ENCODE measurements at regions not wholly inside any gene's neighbourhood (a gene's known extent, or its start where the extent isn't known, plus 50 kb on each side); places are given as distances from the start of the nearest gene placed in this dataset.

- Histone ChIP-seq H3K4me3 (ENCODE audit: low read depth, low read length, poor library complexity, severe bottlenecking) (no peak overlapping the region), H3K27ac (ENCODE audit: low read depth, low read length, poor library complexity, severe bottlenecking) (no peak overlapping the region), H3K79me2 (ENCODE audit: insufficient read depth, low read depth, low read length) (no peaks in the 10 kb centered on the region), H2AFZ (ENCODE audit: low read length) (no peak overlapping the region), H3K9me3 (ENCODE audit: low read length) (no peaks in the 10 kb centered on the region), H3K4me1 (ENCODE audit: insufficient read depth, low read length, poor library complexity, severe bottlenecking) (no peaks in the 10 kb centered on the region), H3K36me3 (ENCODE audit: insufficient read depth, low read length) (no peaks in the 10 kb centered on the region), H3K4me2 (ENCODE audit: low read length) (no peak overlapping the region), H3K9me2 (ENCODE audit: insufficient read depth, low read length) (no peaks in the 10 kb centered on the region), H4K20me1 (ENCODE audit: insufficient read depth, low read length) (no peaks in the 10 kb centered on the region)
- TF ChIP-seq, protein P1, sequence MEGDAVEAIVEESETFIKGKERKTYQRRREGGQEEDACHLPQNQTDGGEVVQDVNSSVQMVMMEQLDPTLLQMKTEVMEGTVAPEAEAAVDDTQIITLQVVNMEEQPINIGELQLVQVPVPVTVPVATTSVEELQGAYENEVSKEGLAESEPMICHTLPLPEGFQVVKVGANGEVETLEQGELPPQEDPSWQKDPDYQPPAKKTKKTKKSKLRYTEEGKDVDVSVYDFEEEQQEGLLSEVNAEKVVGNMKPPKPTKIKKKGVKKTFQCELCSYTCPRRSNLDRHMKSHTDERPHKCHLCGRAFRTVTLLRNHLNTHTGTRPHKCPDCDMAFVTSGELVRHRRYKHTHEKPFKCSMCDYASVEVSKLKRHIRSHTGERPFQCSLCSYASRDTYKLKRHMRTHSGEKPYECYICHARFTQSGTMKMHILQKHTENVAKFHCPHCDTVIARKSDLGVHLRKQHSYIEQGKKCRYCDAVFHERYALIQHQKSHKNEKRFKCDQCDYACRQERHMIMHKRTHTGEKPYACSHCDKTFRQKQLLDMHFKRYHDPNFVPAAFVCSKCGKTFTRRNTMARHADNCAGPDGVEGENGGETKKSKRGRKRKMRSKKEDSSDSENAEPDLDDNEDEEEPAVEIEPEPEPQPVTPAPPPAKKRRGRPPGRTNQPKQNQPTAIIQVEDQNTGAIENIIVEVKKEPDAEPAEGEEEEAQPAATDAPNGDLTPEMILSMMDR (conservative IDR thresholded peaks at IDR 0.05; ENCODE audit: low read length) = no peak
- no peak for TF ChIP-seq EZH2phosphoT487 (IDR thresholded peaks at IDR 0.05; ENCODE audit: borderline replicate concordance, low read depth, low read length)
- BruUV-seq (replicated peaks) = no TSS peak
- ChIA-PET POLR2A (no interaction called here), CTCF (ENCODE audit: unreplicated experiment) (no interaction called here)
- no peak for DNase-seq (ENCODE audit: low spot score)
- intact Hi-C loops (cut with micrococcal nuclease; ENCODE audit: unreplicated experiment) = no loop called here
These were observed 65.4 kb upstream of the NKX1-1 start for GRCh38 chr4:1471443-1472147.

DNA sequence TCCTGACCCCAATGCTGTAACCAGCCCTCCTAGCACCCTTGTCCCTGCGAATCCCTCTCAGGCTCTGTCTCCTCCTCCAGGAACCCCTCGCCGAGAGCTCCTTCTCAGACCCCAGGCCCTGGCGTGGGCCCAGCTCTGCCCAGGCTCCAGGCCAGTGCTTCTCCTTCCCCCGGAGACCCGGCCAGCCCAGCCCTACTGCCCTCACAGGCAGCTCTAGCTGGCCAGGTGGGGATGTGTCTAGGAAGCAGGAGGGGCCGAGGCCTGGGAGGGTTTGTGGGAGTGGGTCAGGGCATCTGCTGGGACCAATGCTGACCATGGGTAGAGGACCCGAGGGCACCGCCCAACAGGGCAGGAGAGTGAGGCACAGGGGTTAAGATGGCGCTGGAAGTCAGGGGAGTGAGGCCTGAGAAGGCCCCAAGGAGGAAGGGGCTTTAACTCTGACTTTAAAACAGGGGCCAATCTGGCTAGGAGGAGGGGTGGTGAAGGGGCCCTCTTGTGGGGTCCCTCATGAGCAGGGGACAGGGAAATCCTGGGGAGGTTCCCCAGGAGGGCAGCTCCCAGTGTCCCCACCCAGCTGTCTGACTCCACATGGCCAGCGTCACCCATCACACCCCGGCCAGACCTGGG lies 64.7 kb upstream of the NKX1-1 start:
- intact Hi-C loops (cut with micrococcal nuclease; ENCODE audit: unreplicated experiment) = no loop called here
- TF ChIP-seq, protein P1 (conservative IDR thresholded peaks at IDR 0.05; ENCODE audit: low read length) = no peak
- TF ChIP-seq EZH2phosphoT487 (IDR thresholded peaks at IDR 0.05; ENCODE audit: borderline replicate concordance, low read depth, low read length) = no peak
- no peak for DNase-seq (ENCODE audit: low spot score)
- no peaks in the 10 kb centered on the region for H3K79me2 ChIP-seq (ENCODE audit: insufficient read depth, low read depth, low read length)
- ChIA-PET CTCF (ENCODE audit: unreplicated experiment) (no interaction called here), POLR2A (no interaction called here)
- no peaks in the 10 kb centered on the region for H3K9me3 ChIP-seq (ENCODE audit: low read length)
- no TSS peak for BruUV-seq (replicated peaks)
- H3K4me1 ChIP-seq (ENCODE audit: insufficient read depth, low read length, poor library complexity, severe bottlenecking) = no peaks in the 10 kb centered on the region
- H4K20me1 ChIP-seq (ENCODE audit: insufficient read depth, low read length) = no peaks in the 10 kb centered on the region
- no peak overlapping the region for H3K4me2 ChIP-seq (ENCODE audit: low read length)
- H3K36me3 ChIP-seq (ENCODE audit: insufficient read depth, low read length) = no peaks in the 10 kb centered on the region
- no peak overlapping the region for H3K27ac ChIP-seq (ENCODE audit: low read depth, low read length, poor library complexity, severe bottlenecking)
- no peak overlapping the region for H2AFZ ChIP-seq (ENCODE audit: low read length)
- no peak overlapping the region for H3K4me3 ChIP-seq (ENCODE audit: low read depth, low read length, poor library complexity, severe bottlenecking)
- H3K9me2 ChIP-seq (ENCODE audit: insufficient read depth, low read length) = no peaks in the 10 kb centered on the region

DNA sequence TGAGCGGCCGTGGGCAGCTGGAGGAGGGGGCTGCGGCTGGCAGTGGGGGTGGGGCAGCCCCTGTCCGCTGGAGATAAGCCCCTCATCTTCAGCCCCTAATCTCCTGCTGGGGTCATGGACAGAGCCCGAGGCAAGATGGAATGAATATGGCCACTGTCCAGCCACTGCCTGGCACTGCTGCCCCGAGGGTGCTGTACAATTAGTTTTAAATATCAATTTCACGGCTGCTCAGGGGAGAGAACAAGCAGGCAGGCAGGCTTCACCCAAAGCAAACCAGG lies 64.1 kb upstream of the NKX1-1 start:
- intact Hi-C loops (cut with micrococcal nuclease; ENCODE audit: unreplicated experiment) = no loop called here
- no peak overlapping the region for H3K27ac ChIP-seq (ENCODE audit: low read depth, low read length, poor library complexity, severe bottlenecking)
- TF ChIP-seq EZH2phosphoT487 (IDR thresholded peaks at IDR 0.05; ENCODE audit: borderline replicate concordance, low read depth, low read length) = no peak
- TF ChIP-seq, protein P1 (conservative IDR thresholded peaks at IDR 0.05; ENCODE audit: low read length) = no peak
- H3K4me1 ChIP-seq (ENCODE audit: insufficient read depth, low read length, poor library complexity, severe bottlenecking) = no peaks in the 10 kb centered on the region
- BruUV-seq (replicated peaks) = no TSS peak
- no peaks in the 10 kb centered on the region for H4K20me1 ChIP-seq (ENCODE audit: insufficient read depth, low read length)
- no peaks in the 10 kb centered on the region for H3K9me3 ChIP-seq (ENCODE audit: low read length)
- no peaks in the 10 kb centered on the region for H3K79me2 ChIP-seq (ENCODE audit: insufficient read depth, low read depth, low read length)
- CTCF ChIA-PET (ENCODE audit: unreplicated experiment) = no interaction called here
- POLR2A ChIA-PET = no interaction called here
- no peak for DNase-seq (ENCODE audit: low spot score)
- no peak overlapping the region for H3K4me3 ChIP-seq (ENCODE audit: low read depth, low read length, poor library complexity, severe bottlenecking)
- H3K4me2 ChIP-seq (ENCODE audit: low read length) = no peak overlapping the region
- H3K9me2 ChIP-seq (ENCODE audit: insufficient read depth, low read length) = no peaks in the 10 kb centered on the region
- no peaks in the 10 kb centered on the region for H3K36me3 ChIP-seq (ENCODE audit: insufficient read depth, low read length)
- H2AFZ ChIP-seq (ENCODE audit: low read length) = no peak overlapping the region

All from OCI-LY7 (cell line).